Keratinocyte (primary cell): ENCODE measurements at regions not wholly inside any gene's neighbourhood (a gene's known extent, or its start where the extent isn't known, plus 50 kb on each side); places are given as distances from the start of the nearest gene placed in this dataset.

Experiments
- DNase-seq: peaks from one replicate; pipeline ENCODE4 v3.0.0-alpha.2; 2011; ENCODE audit warnings: low read depth, missing footprints, low spot score
- FAIRE-seq: peaks from 2 replicates; lab custom pipeline; 2011; peaks lifted over from hg19 to GRCh38; lab: Jason Lieb, UNC
- H2AFZ ChIP-seq: 2 replicates; pipeline ENCODE4 v1.6.0; 2012; ENCODE audit warnings: low read length, control low read depth, inconsistent platforms; ENCODE audit not compliant: control insufficient read depth
- H3K27ac ChIP-seq: 2 replicates; pipeline ENCODE4 v1.5.1; 2011; ENCODE audit warnings: low read length; ENCODE audit not compliant: control insufficient read depth, insufficient read depth
- H3K27me3 ChIP-seq: 3 replicates; pipeline ENCODE4 v1.6.0; 2011; ENCODE audit warnings: low read length; ENCODE audit not compliant: control insufficient read depth, insufficient read depth; ENCODE audit errors: extremely low read depth
- H3K36me3 ChIP-seq, 2 experiments: 2 replicates in 1 of 2; 3 replicates in 1 of 2; pipeline ENCODE4 v1.5.1; 2011; ENCODE audit warnings: low read length in 2 of 2, mild to moderate bottlenecking in 1 of 2; ENCODE audit not compliant: control insufficient read depth in 2 of 2, insufficient read depth in 2 of 2; ENCODE audit errors: extremely low read depth in 1 of 2
- H3K4me1 ChIP-seq: 3 replicates; pipeline ENCODE4 v1.5.1; 2011; ENCODE audit warnings: low read length; ENCODE audit not compliant: control insufficient read depth, insufficient read depth; ENCODE audit errors: extremely low read depth
- H3K4me2 ChIP-seq: 3 replicates; pipeline ENCODE4 v1.6.0; 2011; ENCODE audit warnings: low read depth, low read length; ENCODE audit not compliant: control insufficient read depth, insufficient read depth; ENCODE audit errors: extremely low read depth
- H3K4me3 ChIP-seq, 3 experiments: fragments of 200-600 bp in 1 of 3; sonication (generic) in 1 of 3; 2 replicates in 2 of 3; 3 replicates in 1 of 3; pipeline ENCODE4 v1.5.1; 2011 to 2016; ENCODE audit warnings: low read length in 3 of 3, mild to moderate bottlenecking in 3 of 3, control low read depth in 2 of 3, inconsistent platforms in 1 of 3, low read depth in 1 of 3, mixed read lengths in 1 of 3, mixed run types in 1 of 3, moderate library complexity in 1 of 3; ENCODE audit not compliant: control insufficient read depth in 2 of 3, insufficient read depth in 2 of 3; ENCODE audit errors: extremely low read depth in 1 of 3
- H3K79me2 ChIP-seq: 2 replicates; pipeline ENCODE4 v1.6.0; 2012; ENCODE audit warnings: low read length; ENCODE audit not compliant: control insufficient read depth, insufficient read depth
- H3K9ac ChIP-seq: 3 replicates; pipeline ENCODE4 v1.6.0; 2011; ENCODE audit warnings: low read length; ENCODE audit not compliant: control insufficient read depth, insufficient read depth; ENCODE audit errors: extremely low read depth
- H3K9me1 ChIP-seq: 3 replicates; pipeline ENCODE4 v1.6.0; 2011; ENCODE audit warnings: low read length; ENCODE audit not compliant: control insufficient read depth, insufficient read depth; ENCODE audit errors: extremely low read depth
- H3K9me3 ChIP-seq: 2 replicates; pipeline ENCODE4 v1.5.1; 2012; ENCODE audit warnings: low read depth, low read length; ENCODE audit not compliant: control insufficient read depth
- H4K20me1 ChIP-seq: 3 replicates; pipeline ENCODE4 v1.6.0; 2011; ENCODE audit warnings: low read length; ENCODE audit not compliant: control insufficient read depth, insufficient read depth; ENCODE audit errors: extremely low read depth
- EZH2 ChIP-seq: IDR thresholded peaks from one replicate; pipeline ENCODE4 v1.6.1; 2012; ENCODE audit warnings: inconsistent platforms, mild to moderate bottlenecking, low read length, moderate library complexity
- dilution Hi-C: fragments of 300-500 bp; cut with MboI; formaldehyde crosslinking; loops from one replicate; pipeline ENCODE4 v1.7.0; 2020; ENCODE audit warnings: low sequenced_read_pairs; ENCODE audit not compliant: extremely low pct_ligation_motif_present
- TF ChIP-seq, protein P1 (sequence below), 3 experiments: IDR thresholded peaks in 1 of 3; conservative IDR thresholded peaks in 1 of 3; optimal IDR thresholded peaks in 1 of 3; 2 replicates in 2 of 3; 3 replicates in 1 of 3; pipeline versions ENCODE3 to v1.5.1; 2011; ENCODE audit warnings: low read length in 3 of 3, mild to moderate bottlenecking in 3 of 3, moderate library complexity in 2 of 3, control low read depth in 1 of 3, inconsistent platforms in 1 of 3; ENCODE audit not compliant: insufficient read depth in 2 of 3; ENCODE audit errors: extremely low read depth in 1 of 3

DNA sequence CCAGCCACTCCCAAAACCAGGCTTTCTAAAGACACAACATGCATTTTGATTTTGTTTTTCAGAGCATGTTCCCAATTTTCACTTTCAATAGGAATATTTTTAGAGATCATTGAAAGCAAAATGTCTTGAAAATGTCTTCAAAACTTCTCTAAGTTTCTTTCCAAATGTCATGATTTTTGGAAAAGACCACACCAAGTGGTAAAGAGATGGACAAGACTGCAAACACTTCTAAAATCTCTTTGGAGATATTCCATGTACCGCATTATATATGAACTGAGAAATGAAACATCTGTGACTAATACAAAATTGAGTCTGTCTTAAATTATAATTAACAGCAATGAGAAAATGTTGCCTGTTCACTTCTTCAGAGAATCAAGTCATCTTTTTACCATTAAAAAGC, 418.0 kb upstream of the PKN2 start:
- TF ChIP-seq EZH2: no peak
- TF ChIP-seq, protein P1, sequence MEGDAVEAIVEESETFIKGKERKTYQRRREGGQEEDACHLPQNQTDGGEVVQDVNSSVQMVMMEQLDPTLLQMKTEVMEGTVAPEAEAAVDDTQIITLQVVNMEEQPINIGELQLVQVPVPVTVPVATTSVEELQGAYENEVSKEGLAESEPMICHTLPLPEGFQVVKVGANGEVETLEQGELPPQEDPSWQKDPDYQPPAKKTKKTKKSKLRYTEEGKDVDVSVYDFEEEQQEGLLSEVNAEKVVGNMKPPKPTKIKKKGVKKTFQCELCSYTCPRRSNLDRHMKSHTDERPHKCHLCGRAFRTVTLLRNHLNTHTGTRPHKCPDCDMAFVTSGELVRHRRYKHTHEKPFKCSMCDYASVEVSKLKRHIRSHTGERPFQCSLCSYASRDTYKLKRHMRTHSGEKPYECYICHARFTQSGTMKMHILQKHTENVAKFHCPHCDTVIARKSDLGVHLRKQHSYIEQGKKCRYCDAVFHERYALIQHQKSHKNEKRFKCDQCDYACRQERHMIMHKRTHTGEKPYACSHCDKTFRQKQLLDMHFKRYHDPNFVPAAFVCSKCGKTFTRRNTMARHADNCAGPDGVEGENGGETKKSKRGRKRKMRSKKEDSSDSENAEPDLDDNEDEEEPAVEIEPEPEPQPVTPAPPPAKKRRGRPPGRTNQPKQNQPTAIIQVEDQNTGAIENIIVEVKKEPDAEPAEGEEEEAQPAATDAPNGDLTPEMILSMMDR (optimal IDR thresholded peaks at IDR 0.05 in 1 of 3, IDR thresholded peaks at IDR 0.05 in 1 of 3, conservative IDR thresholded peaks at IDR 0.05 in 1 of 3; ENCODE audit: extremely low read depth in 1 of 3, insufficient read depth in 2 of 3, low read length in 3 of 3): no peak
- Histone ChIP-seq H3K36me3 (no peaks in the 10 kb centered on the region), H3K4me1 (no peaks in the 10 kb centered on the region), H3K4me3 (no peak overlapping the region), H3K9ac (no peak overlapping the region), H3K9me3 (no peaks in the 10 kb centered on the region), H3K27me3 (no peaks in the 10 kb centered on the region), H3K4me2 (no peak overlapping the region), H2AFZ (no peak overlapping the region), H3K79me2 (no peaks in the 10 kb centered on the region), H3K9me1 (no peaks in the 10 kb centered on the region), H4K20me1 (no peaks in the 10 kb centered on the region), H3K27ac (no peak overlapping the region)
- DNase-seq (no peak), FAIRE-seq (no peak)
- dilution Hi-C loops: no loop called here

DNA sequence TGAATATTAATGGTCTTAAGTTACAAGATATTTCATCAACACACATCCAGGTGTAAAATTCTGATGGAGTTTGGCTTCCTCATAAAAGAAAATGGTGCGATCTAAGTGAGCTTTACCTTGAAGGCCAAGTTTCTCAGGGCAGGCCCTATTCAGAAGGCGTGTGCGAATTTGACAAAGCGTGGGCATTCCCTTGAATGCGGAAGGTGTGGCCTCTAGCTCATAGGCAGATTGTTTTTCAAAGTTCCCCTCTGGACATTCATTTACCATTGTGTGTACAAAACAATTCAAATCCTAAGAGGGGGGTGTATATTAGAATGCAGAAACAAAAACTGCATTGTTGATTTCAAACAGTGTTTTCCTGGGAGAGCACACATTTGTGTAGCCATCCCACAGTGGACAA, 411.9 kb upstream of the PKN2 start:
- H3K9me3 ChIP-seq: no peaks in the 10 kb centered on the region
- no peaks in the 10 kb centered on the region for H3K27me3 ChIP-seq
- no peaks in the 10 kb centered on the region for H3K4me1 ChIP-seq
- H3K4me3 ChIP-seq: no peak overlapping the region
- no peaks in the 10 kb centered on the region for H3K36me3 ChIP-seq
- H3K27ac ChIP-seq: no peak overlapping the region
- no peaks in the 10 kb centered on the region for H3K9me1 ChIP-seq
- H4K20me1 ChIP-seq: no peaks in the 10 kb centered on the region
- no peak overlapping the region for H3K4me2 ChIP-seq
- no peak overlapping the region for H3K9ac ChIP-seq
- no peak overlapping the region for H2AFZ ChIP-seq
- TF ChIP-seq, protein P1 (optimal IDR thresholded peaks at IDR 0.05 in 1 of 3, IDR thresholded peaks at IDR 0.05 in 1 of 3, conservative IDR thresholded peaks at IDR 0.05 in 1 of 3; ENCODE audit: extremely low read depth in 1 of 3, insufficient read depth in 2 of 3, low read length in 3 of 3): no peak
- no peak for TF ChIP-seq EZH2
- DNase-seq: no peak
- no peaks in the 10 kb centered on the region for H3K79me2 ChIP-seq
- dilution Hi-C loops: no loop called here
- FAIRE-seq: no peak
